HCT116 (cell line): ENCODE measurements at regions not wholly inside any gene's neighbourhood (a gene's known extent, or its start where the extent isn't known, plus 50 kb on each side); places are given as distances from the start of the nearest gene placed in this dataset.

Experiments used
- ATAC-seq: fragments of 200-7000 bp; cut with Tn5 transposase; 2 replicates; pipeline ENCODE4 v1.9.1; 2020; ENCODE audit warnings: mild to moderate bottlenecking, moderate library complexity
- BruUV-seq: library from RNA; stranded (reverse); fragments of 400-500 nt; replicated peaks from 2 replicates; lab custom pipeline; 2021; lab: Mats Ljungman, UMichigan
- CTCF ChIA-PET: fragments of 300-600 bp; sonication (Branson Sonifier 250); formaldehyde crosslinking; loops from one replicate; lab custom pipeline; 2021; ENCODE audit warnings: antibody characterized with exemption; lab: Charles Lee
- POLR2A ChIA-PET: fragments of 300-600, 350-600 bp; sonication (Branson Sonifier 250); formaldehyde crosslinking; loops from one replicate; lab custom pipeline; 2021; ENCODE audit warnings: antibody characterized with exemption; lab: Charles Lee
- RAD21 ChIA-PET, 2 experiments: fragments of 300-600 bp; sonication (Branson Sonifier 250); formaldehyde crosslinking; loops; one replicate each; lab custom pipeline; 2023; ENCODE audit warnings: low total read pairs in 2 of 2; ENCODE audit not compliant: uncharacterized antibody in 2 of 2, unreplicated experiment in 2 of 2, low non-redundant PET in 1 of 2; lab: Charles Lee
- DNase-seq: peaks from one replicate; pipeline ENCODE4 v3.0.0-alpha.2; 2010; ENCODE audit warnings: low read depth, low spot score
- H2AFZ ChIP-seq: fragments of 200-600 bp; shearing (Covaris generic), sonication (generic); 2 replicates; pipeline ENCODE4 v1.6.1; 2017; ENCODE audit warnings: low read depth, mixed run types, mixed read lengths, antibody characterized with exemption, low read length; ENCODE audit not compliant: poor library complexity, severe bottlenecking
- H3K27ac ChIP-seq: 2 replicates; pipeline ENCODE4 v1.5.1; 2012; ENCODE audit warnings: low read depth, low read length
- H3K27me3 ChIP-seq: fragments of 200-600 bp; sonication (generic); 2 replicates; pipeline ENCODE4 v1.6.1; 2016; ENCODE audit warnings: mixed run types, low read length, mixed read lengths; ENCODE audit not compliant: insufficient read depth
- H3K36me3 ChIP-seq, 2 experiments: fragments of 200-500 bp in 1 of 2; fragments of 200-600 bp in 1 of 2; sonication (Bioruptor generic) in 1 of 2; sonication (generic) in 1 of 2; 2 replicates each; pipeline versions ENCODE4 v1.5.1 to v1.6.1; 2014 to 2016; ENCODE audit warnings: low read length in 2 of 2, inconsistent platforms in 1 of 2, mixed read lengths in 1 of 2, mixed run types in 1 of 2; ENCODE audit not compliant: insufficient read depth in 2 of 2, control insufficient read depth in 1 of 2
- H3K4me1 ChIP-seq, 2 experiments: fragments of 200-600 bp in 1 of 2; sonication (generic) in 1 of 2; 2 replicates each; pipeline versions ENCODE4 v1.5.1 to v1.6.1; 2012 to 2017; ENCODE audit warnings: low read length in 2 of 2, inconsistent platforms in 1 of 2, mild to moderate bottlenecking in 1 of 2, mixed read lengths in 1 of 2, mixed run types in 1 of 2, moderate library complexity in 1 of 2; ENCODE audit not compliant: insufficient read depth in 2 of 2, control insufficient read depth in 1 of 2
- H3K4me2 ChIP-seq: fragments of 200-600 bp; sonication (generic); 2 replicates; pipeline ENCODE4 v1.6.1; 2017; ENCODE audit warnings: mixed run types, low read length, mixed read lengths
- H3K4me3 ChIP-seq, 2 experiments: fragments of 200-600 bp in 1 of 2; sonication (generic) in 1 of 2; replicated peaks in 1 of 2; 2 replicates each; pipeline ENCODE4 v1.5.1; 2011 to 2016; ENCODE audit warnings: low read length in 2 of 2, control low read depth in 1 of 2, low read depth in 1 of 2, mild to moderate bottlenecking in 1 of 2, mixed read lengths in 1 of 2, mixed run types in 1 of 2
- H3K79me2 ChIP-seq: fragments of 200-600 bp; sonication (generic); 2 replicates; pipeline ENCODE4 v1.6.1; 2017; ENCODE audit warnings: mild to moderate bottlenecking, mixed run types, low read length, moderate library complexity, mixed read lengths; ENCODE audit not compliant: insufficient read depth
- H3K9ac ChIP-seq: fragments of 200-600 bp; sonication (generic); 2 replicates; pipeline ENCODE4 v1.6.1; 2016; ENCODE audit warnings: low read length, mixed read lengths
- H3K9me2 ChIP-seq: fragments of 200-600 bp; sonication (generic), shearing (Covaris generic); 2 replicates; pipeline ENCODE4 v1.6.1; 2017; ENCODE audit warnings: mixed run types, mild to moderate bottlenecking, moderate library complexity; ENCODE audit not compliant: insufficient read depth
- H3K9me3 ChIP-seq, 2 experiments: fragments of 200-500 bp in 1 of 2; fragments of 200-600 bp in 1 of 2; sonication (Bioruptor generic) in 1 of 2; sonication (generic) in 1 of 2; 2 replicates each; pipeline ENCODE4 v1.6.1; 2014 to 2017; ENCODE audit warnings: low read length in 2 of 2, mixed read lengths in 2 of 2, inconsistent platforms in 1 of 2, low read depth in 1 of 2, mild to moderate bottlenecking in 1 of 2, mixed run types in 1 of 2, moderate library complexity in 1 of 2; ENCODE audit not compliant: control insufficient read depth in 1 of 2, insufficient read depth in 1 of 2
- H4K20me1 ChIP-seq: fragments of 200-600 bp; sonication (generic), shearing (Covaris generic); 2 replicates; pipeline ENCODE4 v1.6.1; 2017; ENCODE audit warnings: mixed run types, mild to moderate bottlenecking, moderate library complexity; ENCODE audit not compliant: insufficient read depth
- CBX3 ChIP-seq: IDR thresholded peaks from 2 replicates; pipeline ENCODE4 v1.6.1; 2012; ENCODE audit warnings: low read depth
- CEBPB ChIP-seq: IDR thresholded peaks from 2 replicates; pipeline ENCODE4 v1.6.1; 2012; ENCODE audit warnings: low read depth
- EZH2 ChIP-seq: fragments of 200-600 bp; sonication (generic); IDR thresholded peaks from 2 replicates; pipeline ENCODE4 v1.6.1; 2017; ENCODE audit warnings: antibody characterized with exemption, mixed run types
- EZH2phosphoT487 ChIP-seq: fragments of 200-600 bp; IDR thresholded peaks from 2 replicates; pipeline ENCODE4 v1.6.1; 2018; ENCODE audit warnings: antibody characterized with exemption, borderline replicate concordance
- RAD21 ChIP-seq: IDR thresholded peaks from 2 replicates; pipeline ENCODE4 v1.6.1; 2012; ENCODE audit warnings: low read depth, mild to moderate bottlenecking
- SP1 ChIP-seq: IDR thresholded peaks from 2 replicates; pipeline ENCODE4 v1.6.1; 2012; ENCODE audit warnings: low read depth
- SRF ChIP-seq: IDR thresholded peaks from 2 replicates; pipeline ENCODE4 v1.6.1; 2012; ENCODE audit warnings: low read depth
- TCF7L2 ChIP-seq: IDR thresholded peaks from 2 replicates; pipeline ENCODE4 v1.7.0; 2011; ENCODE audit warnings: borderline replicate concordance, inconsistent platforms; ENCODE audit not compliant: insufficient read depth, insufficient read length; ENCODE audit errors: extremely low read depth
- ZFX ChIP-seq: fragments of 450-650 bp; IDR thresholded peaks from 2 replicates; pipeline ENCODE4 v1.6.1; 2017
- ZNF274 ChIP-seq: fragments of 200-500 bp; sonication (Bioruptor generic); IDR thresholded peaks from 2 replicates; pipeline ENCODE4 v1.6.1; 2014; ENCODE audit warnings: mild to moderate bottlenecking, low read depth, low read length, inconsistent platforms
- intact Hi-C: fragments of 100-400 bp; cut with micrococcal nuclease; formaldehyde crosslinking; loops from 2 replicates; pipeline ENCODE4 v1.10.0; 2022
- TF ChIP-seq, protein P1 (sequence below): IDR thresholded peaks from 2 replicates; pipeline ENCODE4 v1.6.1; 2012; ENCODE audit warnings: low read depth
- TF ChIP-seq, protein P2 (sequence below): IDR thresholded peaks from 2 replicates; pipeline ENCODE4 v1.6.1; 2012
- TF ChIP-seq, protein P3 (sequence below): IDR thresholded peaks from 2 replicates; pipeline ENCODE4 v1.6.1; 2012

DNA sequence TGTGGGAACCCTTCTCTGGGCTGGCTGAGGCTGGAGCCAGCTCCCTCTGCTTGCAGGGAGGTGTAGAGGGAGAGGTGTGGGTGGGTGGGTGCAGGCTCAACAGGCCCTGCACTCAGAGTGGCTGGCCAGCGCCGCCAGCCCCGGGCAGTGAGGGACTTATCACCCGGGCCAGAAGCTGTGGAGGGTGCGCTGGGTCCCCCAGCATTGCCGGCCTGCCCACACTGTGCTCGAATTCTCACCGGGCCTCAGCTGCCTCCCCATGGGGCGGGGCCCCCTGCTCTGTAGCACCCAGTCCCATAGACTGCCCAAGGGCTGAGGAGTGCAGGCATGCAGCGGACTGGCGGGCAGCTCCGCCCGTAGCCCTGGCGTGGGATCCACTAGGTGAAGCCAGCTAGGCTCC lies 190.7 kb upstream of the TAC1 start:
- Histone ChIP-seq H3K9me2 (no peaks in the 10 kb centered on the region), H4K20me1 (no peaks in the 10 kb centered on the region), H3K27ac (no peak overlapping the region), H3K79me2 (no peaks in the 10 kb centered on the region), H3K9ac (no peak overlapping the region), H3K9me3 (no peaks in the 10 kb centered on the region), H2AFZ (no peak overlapping the region), H3K36me3 (no peaks in the 10 kb centered on the region), H3K27me3 (peaks cover 3% of the 10 kb centered on the region; the same call in 1 of the 2 replicates), H3K4me3 (no peak overlapping the region), H3K4me1 (no peaks in the 10 kb centered on the region), H3K4me2 (no peak overlapping the region)
- DNase-seq: no peak
- ChIA-PET POLR2A (no interaction called here), RAD21 (no interaction called here), CTCF (no interaction called here)
- intact Hi-C loops: no loop called here
- BruUV-seq: no TSS peak
- TF ChIP-seq CBX3 (no peak), ZNF274 (no peak), EZH2 (no peak), SRF (no peak), SP1 (no peak), EZH2phosphoT487 (no peak), CEBPB (no peak), RAD21 (no peak), ZFX (no peak), TCF7L2 (no peak)
- TF ChIP-seq, protein P1, sequence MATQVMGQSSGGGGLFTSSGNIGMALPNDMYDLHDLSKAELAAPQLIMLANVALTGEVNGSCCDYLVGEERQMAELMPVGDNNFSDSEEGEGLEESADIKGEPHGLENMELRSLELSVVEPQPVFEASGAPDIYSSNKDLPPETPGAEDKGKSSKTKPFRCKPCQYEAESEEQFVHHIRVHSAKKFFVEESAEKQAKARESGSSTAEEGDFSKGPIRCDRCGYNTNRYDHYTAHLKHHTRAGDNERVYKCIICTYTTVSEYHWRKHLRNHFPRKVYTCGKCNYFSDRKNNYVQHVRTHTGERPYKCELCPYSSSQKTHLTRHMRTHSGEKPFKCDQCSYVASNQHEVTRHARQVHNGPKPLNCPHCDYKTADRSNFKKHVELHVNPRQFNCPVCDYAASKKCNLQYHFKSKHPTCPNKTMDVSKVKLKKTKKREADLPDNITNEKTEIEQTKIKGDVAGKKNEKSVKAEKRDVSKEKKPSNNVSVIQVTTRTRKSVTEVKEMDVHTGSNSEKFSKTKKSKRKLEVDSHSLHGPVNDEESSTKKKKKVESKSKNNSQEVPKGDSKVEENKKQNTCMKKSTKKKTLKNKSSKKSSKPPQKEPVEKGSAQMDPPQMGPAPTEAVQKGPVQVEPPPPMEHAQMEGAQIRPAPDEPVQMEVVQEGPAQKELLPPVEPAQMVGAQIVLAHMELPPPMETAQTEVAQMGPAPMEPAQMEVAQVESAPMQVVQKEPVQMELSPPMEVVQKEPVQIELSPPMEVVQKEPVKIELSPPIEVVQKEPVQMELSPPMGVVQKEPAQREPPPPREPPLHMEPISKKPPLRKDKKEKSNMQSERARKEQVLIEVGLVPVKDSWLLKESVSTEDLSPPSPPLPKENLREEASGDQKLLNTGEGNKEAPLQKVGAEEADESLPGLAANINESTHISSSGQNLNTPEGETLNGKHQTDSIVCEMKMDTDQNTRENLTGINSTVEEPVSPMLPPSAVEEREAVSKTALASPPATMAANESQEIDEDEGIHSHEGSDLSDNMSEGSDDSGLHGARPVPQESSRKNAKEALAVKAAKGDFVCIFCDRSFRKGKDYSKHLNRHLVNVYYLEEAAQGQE: no peak
- TF ChIP-seq, protein P2, sequence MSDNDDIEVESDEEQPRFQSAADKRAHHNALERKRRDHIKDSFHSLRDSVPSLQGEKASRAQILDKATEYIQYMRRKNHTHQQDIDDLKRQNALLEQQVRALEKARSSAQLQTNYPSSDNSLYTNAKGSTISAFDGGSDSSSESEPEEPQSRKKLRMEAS: no peak
- TF ChIP-seq, protein P3, sequence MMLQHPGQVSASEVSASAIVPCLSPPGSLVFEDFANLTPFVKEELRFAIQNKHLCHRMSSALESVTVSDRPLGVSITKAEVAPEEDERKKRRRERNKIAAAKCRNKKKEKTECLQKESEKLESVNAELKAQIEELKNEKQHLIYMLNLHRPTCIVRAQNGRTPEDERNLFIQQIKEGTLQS: no peak
- no peak for ATAC-seq
